BLaER1 (cell line): ENCODE measurements at regions not wholly inside any gene's neighbourhood (a gene's known extent, or its start where the extent isn't known, plus 50 kb on each side); places are given as distances from the start of the nearest gene placed in this dataset.
"Not testable (repeated sequence)": the region's sequence is repeated elsewhere in the genome, so short reads cannot be mapped to it uniquely, and the experiment has no call there.

ENCODE experiments used
- H3K27ac ChIP-seq: shearing (Covaris generic); formaldehyde crosslinking; 2 replicates; pipeline ENCODE4 v1.8.1; 2022
- H3K27me3 ChIP-seq: shearing (Covaris generic); formaldehyde crosslinking; 2 replicates; pipeline ENCODE4 v1.8.1; 2022
- H3K36me3 ChIP-seq: shearing (Covaris generic); formaldehyde crosslinking; 2 replicates; pipeline ENCODE4 v1.8.1; 2022
- H3K4me1 ChIP-seq: shearing (Covaris generic); formaldehyde crosslinking; 2 replicates; pipeline ENCODE4 v1.8.1; 2022
- H3K4me2 ChIP-seq: shearing (Covaris generic); formaldehyde crosslinking; 2 replicates; pipeline ENCODE4 v1.8.1; 2022
- H3K4me3 ChIP-seq: shearing (Covaris generic); formaldehyde crosslinking; 2 replicates; pipeline ENCODE4 v1.8.1; 2022
- H3K9ac ChIP-seq: shearing (Covaris generic); formaldehyde crosslinking; 2 replicates; pipeline ENCODE4 v1.8.1; 2022
- H3K9me3 ChIP-seq: shearing (Covaris generic); formaldehyde crosslinking; 2 replicates; pipeline ENCODE4 v1.8.1; 2022
- H4K20me1 ChIP-seq: shearing (Covaris generic); formaldehyde crosslinking; 2 replicates; pipeline ENCODE4 v1.8.1; 2022
- Cebpa-rat ChIP-seq: shearing (Covaris generic); IDR thresholded peaks from 2 replicates; pipeline ENCODE4 v1.8.1; 2022

DNA sequence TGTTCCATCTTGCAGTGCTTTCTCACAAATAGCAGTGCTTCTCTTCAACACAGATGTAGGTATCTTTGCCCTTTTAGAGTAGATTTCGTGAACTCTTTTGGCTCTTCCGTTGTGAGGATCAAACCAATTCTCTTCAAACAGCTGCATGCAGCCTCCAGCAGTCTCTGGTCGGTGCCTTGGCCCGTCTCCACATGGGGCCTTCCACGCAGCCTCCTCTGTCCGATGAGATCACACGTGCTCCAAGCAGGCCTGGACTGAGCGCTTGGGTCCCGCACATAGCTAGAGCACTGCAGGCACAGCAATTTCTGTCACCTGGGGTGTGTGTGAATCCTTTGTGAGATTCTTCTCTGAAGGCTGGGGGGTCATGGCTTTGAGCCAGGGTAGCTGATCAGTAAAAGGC is 82.8 kb upstream of the KCNE2 start:
- Histone ChIP-seq H3K27me3 (no peaks in the 10 kb centered on the region; the same call in 1 of the 2 replicates), H3K4me2 (no peak overlapping the region), H4K20me1 (no peaks in the 10 kb centered on the region), H3K4me3 (no peak overlapping the region), H3K9ac (no peak overlapping the region), H3K4me1 (no peaks in the 10 kb centered on the region), H3K9me3 (peaks cover 5% of the 10 kb centered on the region), H3K27ac (no peak overlapping the region), H3K36me3 (no peaks in the 10 kb centered on the region)
- TF ChIP-seq Cebpa-rat, result no peak

DNA sequence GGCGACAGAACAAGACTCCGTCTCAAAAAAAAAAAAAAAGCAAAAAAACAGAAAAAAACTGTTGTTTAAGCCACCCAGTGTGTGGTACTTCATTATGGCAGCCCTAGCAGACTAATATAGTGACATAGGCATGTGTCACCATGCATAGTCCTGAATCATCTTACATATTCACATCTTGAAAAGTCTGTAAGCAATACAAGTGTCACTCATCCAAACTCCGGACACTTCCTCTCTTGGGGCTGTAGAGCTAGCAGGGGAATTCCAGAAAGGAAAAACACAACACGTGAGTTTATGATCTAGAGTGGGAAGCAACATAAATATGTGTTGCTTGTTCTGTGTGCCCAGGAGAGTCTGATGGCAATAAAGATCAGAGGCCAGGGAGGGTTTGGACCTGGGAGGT is 81.6 kb upstream of the KCNE2 start:
- H3K4me1 ChIP-seq, result no peaks in the 10 kb centered on the region
- H3K4me3 ChIP-seq, result no peak overlapping the region
- H3K27me3 ChIP-seq, result no peaks in the 10 kb centered on the region; the same call in 1 of the 2 replicates
- H3K27ac ChIP-seq, result no peak overlapping the region
- no peaks in the 10 kb centered on the region for H3K36me3 ChIP-seq
- no peak for TF ChIP-seq Cebpa-rat
- H3K4me2 ChIP-seq, result no peak overlapping the region
- H3K9ac ChIP-seq, result no peak overlapping the region
- H3K9me3 ChIP-seq, result peaks cover 18% of the 10 kb centered on the region
- H4K20me1 ChIP-seq, result no peaks in the 10 kb centered on the region

DNA sequence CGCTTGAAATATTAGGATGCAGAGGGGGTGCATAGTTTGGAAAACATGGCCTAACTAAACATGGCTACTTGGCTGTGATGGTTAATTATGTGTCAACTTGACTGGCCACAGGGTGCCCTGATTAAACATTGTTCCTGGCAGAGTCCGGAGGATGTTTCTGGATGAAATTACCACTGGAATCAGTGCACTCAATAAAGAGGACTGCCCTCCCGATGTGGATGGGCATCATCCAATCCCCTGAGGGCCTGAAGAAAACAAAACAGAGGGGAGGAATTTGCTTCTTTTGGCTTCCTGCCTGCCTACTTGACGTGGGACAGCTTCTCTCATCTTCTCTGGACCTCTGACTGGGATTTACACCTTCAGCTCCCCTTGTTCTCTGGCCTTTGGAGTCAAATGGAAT is 79.1 kb upstream of the KCNE2 start:
- Histone ChIP-seq H4K20me1 (no peaks in the 10 kb centered on the region), H3K9ac (no peak overlapping the region), H3K4me2 (no peak overlapping the region), H3K27ac (no peak overlapping the region), H3K4me3 (no peak overlapping the region), H3K9me3 (peaks cover 42% of the 10 kb centered on the region), H3K27me3 (no peaks in the 10 kb centered on the region; the same call in 1 of the 2 replicates), H3K36me3 (no peaks in the 10 kb centered on the region; the same call in 1 of the 2 replicates), H3K4me1 (no peaks in the 10 kb centered on the region)
- no peak for TF ChIP-seq Cebpa-rat

DNA sequence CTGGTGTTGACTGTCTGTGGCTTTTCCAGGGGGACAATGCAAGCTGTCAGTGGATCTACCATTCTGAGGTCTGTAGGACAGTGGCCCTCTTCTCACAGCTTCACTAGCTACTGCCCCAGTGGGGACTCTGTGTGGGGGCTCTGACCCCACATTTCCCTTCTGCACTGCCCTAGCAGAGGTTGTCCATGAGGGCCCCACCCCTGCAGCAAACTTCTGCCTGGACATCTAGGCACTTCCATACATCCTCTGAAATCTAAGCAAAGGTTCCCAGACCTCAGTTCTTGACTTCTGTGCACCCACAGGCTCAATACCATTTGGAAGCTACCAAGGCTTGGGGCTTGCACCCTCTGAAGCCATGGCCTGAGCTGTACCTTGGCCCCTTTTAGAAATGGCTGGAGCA is 75.8 kb upstream of the KCNE2 start:
- not testable (repeated sequence) for H3K4me1 ChIP-seq, H3K4me3 ChIP-seq, H4K20me1 ChIP-seq, H3K9ac ChIP-seq, H3K27me3 ChIP-seq, H3K4me2 ChIP-seq, H3K27ac ChIP-seq, H3K36me3 ChIP-seq
- peaks cover 42% of the 10 kb centered on the region for H3K9me3 ChIP-seq

DNA sequence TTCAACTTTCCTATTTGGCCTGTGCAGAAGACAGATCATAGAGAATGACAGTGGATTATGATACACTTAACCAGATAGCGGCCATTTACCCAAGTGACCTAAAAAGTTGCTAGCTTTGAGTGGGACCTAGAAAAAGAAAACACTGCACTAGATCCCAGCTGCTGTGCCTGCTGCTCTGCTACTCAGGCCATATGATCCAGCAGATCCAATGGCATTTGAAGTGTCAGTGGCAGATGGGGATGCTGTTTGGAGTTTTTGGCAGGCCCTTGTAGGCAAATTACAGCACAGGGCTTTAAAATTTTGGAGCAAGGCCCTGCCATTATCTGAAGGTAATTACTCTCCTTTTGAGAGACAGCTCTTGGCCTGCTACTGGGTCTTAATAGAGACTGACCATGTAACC is 74.0 kb upstream of the KCNE2 start:
- Histone ChIP-seq H3K9ac (no peak overlapping the region), H3K27me3 (no peaks in the 10 kb centered on the region; the same call in 1 of the 2 replicates), H3K4me2 (no peak overlapping the region), H3K9me3 (peaks cover 42% of the 10 kb centered on the region), H3K4me3 (no peak overlapping the region), H3K36me3 (no peaks in the 10 kb centered on the region; the same call in 1 of the 2 replicates), H3K4me1 (no peaks in the 10 kb centered on the region), H3K27ac (no peak overlapping the region), H4K20me1 (no peaks in the 10 kb centered on the region)
- TF ChIP-seq Cebpa-rat, result no peak

DNA sequence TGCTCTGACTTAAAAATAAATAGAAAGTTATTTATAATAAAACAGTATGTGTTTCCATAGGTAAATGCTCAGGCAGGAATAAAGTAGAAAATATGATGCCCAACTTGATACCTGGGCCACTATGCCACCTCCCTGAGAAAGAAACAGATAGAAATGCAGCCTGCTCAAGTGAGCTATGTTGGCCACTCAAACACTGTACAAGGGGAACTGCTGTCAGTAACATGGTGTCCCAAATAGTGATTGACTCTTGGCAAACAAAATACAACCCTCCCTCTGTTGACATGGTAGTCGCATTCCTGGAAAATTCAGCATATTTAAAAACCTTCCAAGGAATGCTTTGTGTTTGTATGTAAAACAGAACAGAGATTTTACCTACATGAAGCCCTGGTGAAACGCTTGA is 66.9 kb upstream of the KCNE2 start:
- Histone ChIP-seq H3K4me2 (no peak overlapping the region), H3K4me1 (no peaks in the 10 kb centered on the region), H3K9ac (no peak overlapping the region), H3K36me3 (no peaks in the 10 kb centered on the region), H3K4me3 (no peak overlapping the region), H3K9me3 (no peaks in the 10 kb centered on the region), H3K27me3 (no peaks in the 10 kb centered on the region), H4K20me1 (no peaks in the 10 kb centered on the region), H3K27ac (no peak overlapping the region)
- TF ChIP-seq Cebpa-rat, result no peak

DNA sequence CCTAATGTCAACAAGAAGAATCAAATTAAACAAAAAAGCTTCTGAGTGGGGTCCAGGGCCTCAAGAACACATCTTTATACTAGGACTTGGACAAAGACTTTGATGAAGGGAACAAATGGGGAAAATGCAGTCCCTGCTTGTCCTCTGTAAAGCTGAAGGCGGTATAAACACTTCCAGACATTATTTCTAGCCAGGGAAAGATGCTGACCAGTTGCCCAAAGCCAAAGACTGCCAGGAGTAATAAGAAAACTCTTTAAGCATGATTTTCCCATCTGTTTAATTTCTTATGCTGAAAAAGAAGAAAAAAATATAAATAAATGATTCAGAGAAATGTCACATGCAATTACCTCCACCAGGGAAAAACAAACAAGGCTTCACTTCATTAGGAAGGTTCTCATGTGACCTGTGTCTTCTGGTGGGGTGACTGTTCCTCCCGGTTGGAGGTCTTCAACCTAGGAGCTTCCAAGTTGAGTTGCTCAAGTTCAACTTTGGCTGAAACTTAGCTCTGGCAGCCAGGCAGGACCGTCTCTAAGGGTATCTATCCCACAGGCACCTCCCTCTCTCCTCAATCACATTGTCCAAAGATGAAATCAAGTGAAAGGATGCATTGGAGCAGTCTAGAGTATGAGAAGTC is 65.2 kb upstream of the KCNE2 start:
- Histone ChIP-seq H3K9me3 (no peaks in the 10 kb centered on the region), H3K27me3 (no peaks in the 10 kb centered on the region), H3K9ac (no peak overlapping the region), H3K27ac (no peak overlapping the region), H3K4me2 (no peak overlapping the region), H4K20me1 (no peaks in the 10 kb centered on the region), H3K4me1 (no peaks in the 10 kb centered on the region), H3K4me3 (no peak overlapping the region), H3K36me3 (no peaks in the 10 kb centered on the region)
- no peak for TF ChIP-seq Cebpa-rat

DNA sequence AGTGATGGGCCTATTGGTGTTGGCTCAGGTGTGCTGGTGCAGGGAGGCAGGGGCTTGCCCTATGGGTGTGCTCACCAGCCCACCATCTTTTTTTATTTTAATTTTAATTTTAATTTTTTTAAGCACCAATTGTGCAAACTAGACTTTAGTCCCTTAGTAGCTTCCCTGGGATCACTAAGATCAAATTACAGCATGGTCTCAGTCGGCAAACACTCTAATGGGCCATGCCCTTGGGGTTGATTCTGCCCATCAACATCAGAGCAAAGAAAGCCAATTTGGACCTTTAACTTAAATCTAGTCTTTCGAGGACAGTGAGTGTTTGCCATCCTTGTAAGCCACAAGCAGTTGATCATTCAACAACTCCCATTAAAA is 64.7 kb upstream of the KCNE2 start:
- Histone ChIP-seq H3K9ac (no peak overlapping the region), H3K27ac (no peak overlapping the region), H3K4me3 (no peak overlapping the region), H3K4me1 (no peaks in the 10 kb centered on the region), H3K4me2 (no peak overlapping the region), H3K27me3 (no peaks in the 10 kb centered on the region), H4K20me1 (no peaks in the 10 kb centered on the region), H3K9me3 (no peaks in the 10 kb centered on the region), H3K36me3 (no peaks in the 10 kb centered on the region)
- no peak for TF ChIP-seq Cebpa-rat

DNA sequence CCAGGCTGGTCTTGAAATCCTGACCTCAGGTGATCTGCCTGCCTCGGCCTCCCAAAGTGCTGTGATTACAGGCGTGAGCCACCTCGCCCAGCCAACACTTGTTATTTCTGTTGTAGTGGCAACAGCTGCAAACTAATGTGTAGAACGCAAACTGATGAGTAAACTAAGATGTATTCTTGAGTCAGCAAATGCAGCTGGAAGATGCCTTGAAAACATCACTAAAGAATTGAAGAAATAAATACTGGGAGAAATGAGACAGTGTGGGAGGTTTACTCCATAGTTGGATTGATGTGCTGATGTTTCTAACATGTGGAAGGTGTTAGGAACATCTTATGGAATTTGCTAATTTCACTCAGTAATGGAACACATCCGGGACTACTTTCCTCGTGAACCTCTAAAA is 61.3 kb upstream of the KCNE2 start:
- H3K9me3 ChIP-seq, result no peaks in the 10 kb centered on the region
- no peaks in the 10 kb centered on the region for H3K27me3 ChIP-seq
- no peak for TF ChIP-seq Cebpa-rat
- no peaks in the 10 kb centered on the region for H3K4me1 ChIP-seq
- H3K27ac ChIP-seq, result no peak overlapping the region
- H4K20me1 ChIP-seq, result no peaks in the 10 kb centered on the region
- H3K36me3 ChIP-seq, result no peaks in the 10 kb centered on the region
- H3K4me2 ChIP-seq, result no peak overlapping the region
- H3K4me3 ChIP-seq, result no peak overlapping the region
- H3K9ac ChIP-seq, result no peak overlapping the region

DNA sequence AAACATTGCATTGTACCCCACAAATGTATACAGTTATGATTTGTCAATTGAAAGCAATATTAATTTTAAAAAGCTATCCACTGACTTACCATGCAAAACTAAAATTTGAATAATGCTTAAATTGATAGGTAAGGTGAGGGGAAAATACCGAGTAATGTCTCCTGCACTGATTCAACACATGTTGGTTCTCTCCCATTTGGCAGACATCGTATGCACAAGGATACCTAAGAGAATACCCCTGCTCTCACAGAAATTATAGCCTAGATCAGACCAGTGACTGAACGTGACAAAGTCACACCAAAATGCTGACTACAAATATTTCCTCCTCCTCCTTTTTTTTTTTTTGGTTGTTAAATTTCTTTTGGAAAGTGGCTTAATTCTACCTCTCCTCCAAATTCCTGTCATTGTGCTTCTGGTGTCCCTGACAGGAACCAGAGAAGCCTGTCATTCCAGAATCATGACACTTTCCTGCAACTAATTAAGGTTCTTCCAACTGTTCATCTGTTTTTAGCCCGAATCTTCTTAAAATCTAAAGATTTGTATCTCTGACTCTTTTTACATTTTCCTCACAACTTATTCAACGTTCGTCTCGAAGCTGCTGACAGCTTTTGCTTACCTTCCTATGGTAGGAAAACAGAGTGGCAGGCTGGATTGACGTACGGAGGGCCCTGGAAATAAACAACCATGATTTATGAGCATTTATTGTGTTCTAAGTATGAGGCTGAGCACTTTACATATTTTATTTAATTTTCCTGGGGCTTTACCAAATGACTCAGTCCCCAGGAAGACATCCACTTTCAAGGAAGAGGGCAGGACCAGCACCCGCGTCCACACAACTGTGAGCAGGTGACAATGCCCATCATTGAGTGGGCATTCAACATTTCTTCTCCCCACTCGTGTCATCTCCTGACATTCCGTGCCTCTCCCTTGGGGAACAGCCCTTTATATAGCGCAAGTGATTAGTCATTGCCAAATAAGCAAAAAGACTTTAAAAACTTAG is 57.9 kb upstream of the KCNE2 start:
- no peak overlapping the region for H3K27ac ChIP-seq
- no peaks in the 10 kb centered on the region for H4K20me1 ChIP-seq
- no peaks in the 10 kb centered on the region for H3K9me3 ChIP-seq
- no peaks in the 10 kb centered on the region for H3K27me3 ChIP-seq
- H3K4me3 ChIP-seq, result no peak overlapping the region
- H3K9ac ChIP-seq, result no peak overlapping the region
- H3K36me3 ChIP-seq, result no peaks in the 10 kb centered on the region
- no peak overlapping the region for H3K4me2 ChIP-seq
- TF ChIP-seq Cebpa-rat, result no peak
- H3K4me1 ChIP-seq, result no peaks in the 10 kb centered on the region
